ENCODE measurements at regions not wholly inside any gene's neighbourhood (a gene's known extent, or its start where the extent isn't known, plus 50 kb on each side); places are given as distances from the start of the nearest gene placed in this dataset.
"Not testable (repeated sequence)": the region's sequence is repeated elsewhere in the genome, so short reads cannot be mapped to it uniquely, and the experiment has no call there.

GRCh38 chr14:30468354-30468753, 90.6 kb upstream of the G2E3 start:
- H3K36me3 ChIP-seq: no peaks in the 10 kb centered on the region
- no peaks in the 10 kb centered on the region for H3K4me1 ChIP-seq
- no peaks in the 10 kb centered on the region for H3K27me3 ChIP-seq
- no peak overlapping the region for H3K27ac ChIP-seq
- 87 to 88% methylated on average over 4 of the region's 4 CpGs for WGBS, 2 donors
- intact Hi-C loops (cut with DNase I): no loop called here
- no peak for DNase-seq
- TF ChIP-seq CTCF (IDR thresholded peaks at IDR 0.05): no peak
- H3K9me3 ChIP-seq: no peaks in the 10 kb centered on the region
- no peak overlapping the region for H3K4me3 ChIP-seq (replicated peaks in 1 of 3)

DNA sequence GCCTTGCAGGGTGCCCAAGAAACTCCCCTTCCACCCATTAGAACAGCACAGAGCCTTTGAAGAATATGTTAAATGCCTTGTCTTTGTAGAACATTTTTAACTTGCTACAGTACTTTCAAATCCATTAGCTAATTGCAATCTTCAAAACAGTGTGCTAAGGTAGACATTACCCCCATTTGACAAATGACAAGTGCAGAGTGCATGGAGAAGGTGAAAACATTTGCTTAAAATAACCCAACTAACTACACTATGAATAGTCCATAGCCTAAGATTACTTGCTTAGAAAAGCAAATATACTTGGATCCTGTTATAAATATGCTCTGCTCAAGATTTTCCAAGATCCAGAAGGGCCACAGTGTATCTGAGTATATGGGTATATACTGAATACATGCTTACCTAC, 87.0 kb upstream of the G2E3 start:
- no peaks in the 10 kb centered on the region for H3K9me3 ChIP-seq
- H3K27me3 ChIP-seq: no peaks in the 10 kb centered on the region
- intact Hi-C loops (cut with DNase I): no loop called here
- H3K4me3 ChIP-seq (replicated peaks in 1 of 3): no peak overlapping the region
- no peak for DNase-seq
- no peaks in the 10 kb centered on the region for H3K4me1 ChIP-seq
- H3K36me3 ChIP-seq: no peaks in the 10 kb centered on the region
- TF ChIP-seq CTCF (IDR thresholded peaks at IDR 0.05): no peak
- no peak for TF ChIP-seq POLR2A (IDR thresholded peaks at IDR 0.05)
- no peak overlapping the region for H3K27ac ChIP-seq

DNA sequence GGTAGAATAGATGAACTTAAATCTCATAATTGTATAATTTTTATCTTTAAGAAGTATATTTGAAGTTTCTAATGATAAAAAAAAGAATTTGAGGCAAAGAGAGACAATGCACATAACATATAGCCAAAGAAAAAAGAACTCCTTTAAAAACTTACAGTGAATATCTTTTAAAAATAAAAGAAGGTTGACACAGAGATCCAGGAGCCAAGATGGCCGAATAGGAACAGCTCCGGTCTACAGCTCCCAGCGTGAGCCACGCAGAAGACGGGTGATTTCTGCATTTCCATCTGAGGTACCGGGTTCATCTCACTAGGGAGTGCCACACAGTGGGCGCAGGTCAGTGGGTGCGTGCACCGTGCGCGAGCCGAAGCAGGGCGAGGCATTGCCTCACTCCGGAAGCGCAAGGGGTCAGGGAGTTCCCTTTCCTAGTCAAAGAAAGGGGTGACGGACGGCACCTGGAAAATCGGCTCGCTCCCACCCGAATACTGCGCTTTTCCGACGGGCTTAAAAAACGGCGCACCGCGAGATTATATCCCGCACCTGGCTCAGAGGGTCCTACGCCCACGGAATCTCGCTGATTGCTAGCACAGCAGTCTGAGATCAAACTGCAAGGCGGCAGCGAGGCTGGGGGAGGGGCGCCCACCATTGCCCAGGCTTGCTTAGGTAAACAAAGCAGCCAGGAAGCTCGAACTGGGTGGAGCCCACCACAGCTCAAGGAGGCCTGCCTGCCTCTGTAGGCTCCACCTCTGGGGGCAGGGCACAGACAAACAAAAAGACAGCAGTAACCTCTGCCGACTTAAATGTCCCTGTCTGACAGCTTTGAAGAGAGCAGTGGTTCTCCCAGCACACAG, 84.9 kb upstream of the G2E3 start:
- H3K4me3 ChIP-seq (replicated peaks in 1 of 3); H3K9me3 ChIP-seq; H3K27me3 ChIP-seq; H3K36me3 ChIP-seq; intact Hi-C loops (cut with DNase I); DNase-seq; H3K4me1 ChIP-seq; H3K27ac ChIP-seq: not testable (repeated sequence)
- 95 to 98% methylated on average over 27 to 31 of the region's 36 CpGs for WGBS, 2 donors

DNA sequence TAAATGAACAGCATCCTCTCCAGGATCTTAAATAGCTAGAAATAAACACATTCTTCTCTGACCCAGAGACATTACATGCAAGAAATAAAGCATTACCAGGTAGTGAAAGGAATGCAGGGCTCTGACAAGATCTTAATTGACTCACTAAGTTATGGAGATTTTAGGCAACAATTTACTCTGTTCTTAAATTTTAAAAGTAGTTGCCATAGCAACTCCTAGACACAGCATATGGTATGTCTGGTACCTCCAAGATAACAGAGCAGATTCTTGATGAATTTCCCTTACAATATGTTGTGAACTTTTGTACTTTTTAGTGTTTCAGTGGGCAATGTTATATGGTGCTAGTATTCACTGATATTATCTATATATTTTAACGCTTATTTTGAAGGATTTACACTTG, 76.7 kb upstream of the G2E3 start:
- H3K9me3 ChIP-seq: no peaks in the 10 kb centered on the region
- no peak for DNase-seq
- no peak overlapping the region for H3K4me3 ChIP-seq (replicated peaks in 1 of 3)
- no peaks in the 10 kb centered on the region for H3K27me3 ChIP-seq
- intact Hi-C loops (cut with DNase I): no loop called here
- no peaks in the 10 kb centered on the region for H3K36me3 ChIP-seq
- 86 to 89% methylated on average over 1 of the region's 1 CpG for WGBS, 2 donors
- TF ChIP-seq CTCF (IDR thresholded peaks at IDR 0.05): no peak
- no peak for TF ChIP-seq POLR2A (IDR thresholded peaks at IDR 0.05)
- no peak overlapping the region for H3K27ac ChIP-seq
- H3K4me1 ChIP-seq: peaks cover 0 to 4% of the 10 kb centered on the region in 2 donors

DNA sequence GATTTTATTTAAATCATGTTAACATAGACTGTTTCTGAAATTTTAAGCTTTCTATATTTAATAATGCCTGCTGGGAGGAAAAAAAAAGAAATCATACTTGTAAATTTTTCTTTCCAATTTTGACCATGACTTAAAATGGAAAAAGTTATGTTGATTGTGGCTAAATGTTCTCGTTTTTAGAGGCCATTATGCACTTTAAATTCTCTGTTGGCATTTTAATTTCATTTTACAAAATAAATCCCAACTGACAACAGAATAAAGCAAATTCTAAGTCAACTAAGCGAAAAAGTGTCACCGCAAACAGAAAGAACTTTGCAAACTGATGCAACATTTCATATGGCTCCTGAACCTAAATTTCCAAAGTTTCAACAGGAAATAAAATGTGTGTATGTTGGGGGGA, 74.8 kb upstream of the G2E3 start:
- 89% methylated on average over 3 of the region's 3 CpGs for WGBS, 2 donors
- H3K27ac ChIP-seq: no peak overlapping the region
- DNase-seq: no peak
- peaks cover 0 to 4% of the 10 kb centered on the region in 2 donors for H3K4me1 ChIP-seq
- no peaks in the 10 kb centered on the region for H3K9me3 ChIP-seq
- no peaks in the 10 kb centered on the region for H3K27me3 ChIP-seq
- intact Hi-C loops (cut with DNase I): no loop called here
- H3K36me3 ChIP-seq: no peaks in the 10 kb centered on the region
- no peak for TF ChIP-seq POLR2A (IDR thresholded peaks at IDR 0.05)
- TF ChIP-seq CTCF (IDR thresholded peaks at IDR 0.05): no peak
- no peak overlapping the region for H3K4me3 ChIP-seq (replicated peaks in 1 of 3)
